NCI-H748 treated with DMSO at 0.1 percent for 48 hours (cell line): ENCODE measurements at regions not wholly inside any gene's neighbourhood (a gene's known extent, or its start where the extent isn't known, plus 50 kb on each side); places are given as distances from the start of the nearest gene placed in this dataset.
"Not testable (repeated sequence)": the region's sequence is repeated elsewhere in the genome, so short reads cannot be mapped to it uniquely, and the experiment has no call there.

Experiments
- DNase-seq: peaks from one replicate; lab custom pipeline; 2025; lab: John Stamatoyannopoulos, UW

DNA sequence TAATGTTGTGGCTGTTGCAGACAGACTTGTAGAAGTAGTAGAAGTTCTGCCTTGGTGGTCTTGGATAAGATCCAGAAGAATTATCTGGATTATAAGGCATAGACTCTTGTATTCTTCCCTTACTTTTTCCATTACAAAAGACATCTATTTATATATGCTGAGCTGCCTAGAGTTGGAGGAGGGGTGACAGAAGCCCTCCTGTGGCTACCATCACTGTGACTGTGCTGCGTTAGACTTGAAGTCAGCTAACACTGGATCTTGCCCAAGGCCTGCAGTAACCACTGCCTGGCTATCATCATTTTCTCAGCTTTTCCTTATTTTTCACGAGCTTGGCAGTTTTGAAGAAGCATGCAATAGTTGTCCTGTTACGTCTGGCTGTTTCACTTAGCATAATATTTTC is 684.8 kb upstream of the BCHE start:
- DNase-seq: no peak

DNA sequence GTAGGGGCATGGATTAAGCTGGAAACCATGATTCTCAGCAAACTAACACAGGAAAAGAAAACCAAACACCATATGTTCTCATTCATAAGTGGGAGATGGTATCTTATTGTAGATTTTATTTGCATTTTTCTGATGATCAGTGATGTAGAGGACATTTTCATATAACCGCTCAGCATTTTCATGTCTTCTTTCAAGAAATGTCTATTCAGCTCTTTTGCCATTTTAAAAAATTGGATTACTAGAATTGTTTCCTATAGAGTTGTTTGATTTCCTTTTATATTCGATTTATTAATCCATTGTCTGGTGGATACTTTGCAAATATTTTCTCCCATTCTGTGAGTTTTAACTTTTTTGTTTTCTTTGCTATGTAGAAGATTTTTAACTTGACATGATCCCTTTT is 682.2 kb upstream of the BCHE start:
- DNase-seq: no peak

DNA sequence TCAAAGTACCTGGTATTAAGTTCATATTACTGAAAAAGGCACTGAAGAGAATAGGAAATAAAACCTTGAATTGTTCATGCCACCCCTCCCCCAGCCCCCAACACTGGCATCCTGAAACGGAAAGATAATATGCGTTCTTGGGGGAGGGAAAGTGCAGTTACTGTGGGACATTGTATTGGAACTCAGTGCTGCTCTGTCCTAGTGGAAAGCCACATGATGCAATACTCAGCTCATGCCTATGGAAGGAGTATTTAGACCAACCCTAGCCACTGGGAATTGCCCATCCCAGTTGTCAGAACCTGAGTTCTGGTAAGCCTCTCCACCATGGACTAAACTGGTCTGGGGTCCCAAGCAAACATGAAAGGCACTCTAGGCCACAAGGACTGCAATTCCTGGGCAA is 680.8 kb upstream of the BCHE start:
- no peak for DNase-seq

DNA sequence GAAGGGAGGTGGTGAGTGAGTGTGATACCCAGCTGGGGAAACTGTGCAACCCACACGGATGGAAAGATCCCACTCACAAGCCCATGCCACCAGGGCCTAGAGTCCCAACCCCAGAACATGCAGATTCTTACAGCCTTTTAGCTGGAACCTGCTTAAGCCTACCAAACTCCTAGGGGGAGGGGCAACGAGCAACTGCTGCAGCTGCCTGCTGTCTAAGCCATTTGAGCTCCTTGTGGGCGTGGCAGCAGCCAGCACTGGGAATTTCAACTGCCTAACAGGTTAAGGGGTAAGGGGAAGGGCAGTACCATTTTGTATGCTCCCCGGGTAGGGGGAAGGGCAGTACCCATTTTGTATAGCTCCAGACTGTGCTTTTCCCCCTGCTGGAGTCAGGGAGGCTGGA is 673.2 kb upstream of the BCHE start:
- no peak for DNase-seq

DNA sequence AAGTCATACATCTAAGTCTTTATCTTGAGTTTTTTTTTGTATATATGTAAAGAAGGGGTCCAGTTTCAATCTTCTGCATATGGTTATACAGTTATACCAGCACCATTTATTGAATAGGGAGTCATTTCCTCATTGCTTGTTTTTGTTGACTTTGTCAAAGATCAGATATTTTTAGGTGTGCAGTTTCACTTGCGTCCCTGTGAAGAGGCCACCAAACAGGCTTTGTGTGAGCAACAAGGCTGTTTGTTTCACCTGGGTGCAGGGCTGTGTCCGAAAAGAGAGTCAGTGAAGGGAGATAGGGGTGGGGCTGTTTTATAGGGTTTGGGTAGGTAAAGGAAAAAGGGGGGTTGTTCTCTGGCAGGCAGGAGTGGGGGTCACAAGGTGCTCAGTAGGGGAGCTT is 663.2 kb upstream of the BCHE start:
- DNase-seq: not testable (repeated sequence)

DNA sequence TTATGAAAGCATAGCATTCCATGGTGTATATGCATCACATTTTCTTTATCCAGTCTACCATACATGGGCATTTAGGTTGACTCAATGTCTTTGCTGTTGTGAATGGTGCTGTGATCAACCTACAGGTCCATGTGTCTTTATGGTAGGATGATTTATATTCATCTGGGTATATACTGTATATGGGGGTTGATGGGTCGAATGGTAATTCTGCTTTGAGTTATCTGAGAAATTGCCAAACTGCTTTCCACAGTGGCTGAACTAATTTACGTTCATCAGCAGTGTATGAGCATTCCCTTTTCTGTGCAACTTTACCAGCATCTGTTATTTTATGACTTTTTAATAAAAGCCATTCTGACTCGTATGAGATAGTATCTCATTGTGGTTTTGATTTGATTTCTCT is 662.4 kb upstream of the BCHE start:
- DNase-seq: no peak

DNA sequence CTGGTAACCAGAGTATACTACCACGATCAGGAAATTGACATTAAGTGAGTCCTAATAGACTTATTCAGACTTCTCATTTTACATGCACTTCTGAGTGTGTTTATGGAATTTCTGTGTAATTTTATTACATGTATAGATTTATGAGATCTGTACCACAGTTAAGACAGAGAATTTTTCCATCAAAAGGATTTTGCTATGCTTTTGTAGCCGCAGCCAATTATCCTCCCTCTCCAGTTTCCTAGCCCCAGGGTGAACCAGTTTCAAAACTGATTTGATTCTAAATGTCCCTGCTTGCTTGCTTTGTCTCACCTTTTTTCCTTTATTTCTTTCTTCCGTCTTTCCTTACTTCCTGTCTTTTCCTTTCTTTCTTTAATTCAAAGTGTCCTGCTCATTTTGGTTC is 661.2 kb upstream of the BCHE start:
- DNase-seq: no peak

DNA sequence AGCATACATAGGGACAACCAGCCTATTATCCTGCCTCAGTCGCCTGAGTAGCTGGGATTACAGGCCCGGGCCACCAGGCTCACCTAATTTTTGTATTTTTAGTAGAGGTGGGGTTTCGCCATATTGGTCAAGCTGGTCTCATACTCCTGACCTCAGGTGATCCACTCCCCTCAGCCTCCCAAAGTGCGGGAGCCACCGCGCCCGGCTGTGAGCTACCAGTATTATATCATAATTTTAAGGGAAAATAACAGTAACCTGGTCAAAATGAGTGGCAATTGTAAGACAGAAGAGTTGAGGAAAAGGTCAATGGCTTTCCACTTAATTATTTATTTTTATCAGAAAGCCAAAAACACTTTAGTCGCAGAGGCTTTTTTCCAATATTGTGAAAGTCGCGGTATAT is 652.6 kb upstream of the BCHE start:
- no peak for DNase-seq

DNA sequence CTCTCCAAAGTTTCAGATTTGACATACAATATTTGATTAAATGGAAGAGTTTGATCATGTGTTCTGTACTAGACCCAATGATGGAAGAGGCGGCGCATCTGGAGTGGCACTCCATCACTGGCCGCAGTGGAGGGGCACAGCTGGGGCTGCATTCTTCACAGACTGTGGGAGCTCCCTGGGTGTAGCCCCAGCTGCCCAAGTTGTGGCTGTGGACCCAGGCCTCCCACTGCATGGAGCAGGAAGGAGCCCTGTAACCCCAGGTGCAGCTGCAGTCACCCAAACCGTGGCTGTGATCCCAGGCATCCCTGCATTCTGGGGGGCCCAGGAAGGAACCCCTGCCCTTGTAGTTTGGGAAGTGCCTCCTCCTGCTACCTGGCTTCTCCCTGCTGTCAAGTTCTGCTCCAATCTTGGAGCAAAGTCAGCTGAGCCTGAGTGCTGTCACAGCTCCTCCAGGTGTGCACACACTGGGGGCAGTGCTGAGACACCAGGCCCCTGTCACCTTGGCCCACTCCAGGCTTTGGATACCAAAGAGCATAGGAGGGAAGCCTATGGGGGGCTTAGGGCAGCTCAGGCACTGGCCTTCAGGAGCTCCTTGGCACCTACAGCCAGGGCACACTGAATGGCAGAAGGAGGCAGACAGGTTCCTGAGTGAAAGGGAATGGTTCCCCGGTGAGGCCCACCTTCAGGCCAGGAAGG is 651.9 kb upstream of the BCHE start:
- DNase-seq: no peak

DNA sequence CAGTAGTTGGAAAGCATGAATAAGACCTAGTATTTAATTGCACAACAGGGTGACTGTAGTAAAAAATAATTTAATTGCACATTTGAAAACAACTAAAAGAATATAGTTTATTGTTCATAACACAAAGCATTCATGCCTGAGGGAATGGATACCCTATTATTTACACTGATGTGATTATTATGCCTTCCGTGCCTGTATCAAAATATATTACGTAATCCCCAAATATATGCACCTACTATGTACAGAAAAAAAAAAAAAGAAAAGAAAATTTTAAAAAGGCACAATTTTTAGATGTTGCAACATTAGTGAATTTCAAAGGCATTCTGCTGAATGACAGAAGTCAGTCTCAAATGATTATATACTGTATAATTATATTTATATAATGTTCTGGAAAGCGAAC is 647.2 kb upstream of the BCHE start:
- no peak for DNase-seq

DNA sequence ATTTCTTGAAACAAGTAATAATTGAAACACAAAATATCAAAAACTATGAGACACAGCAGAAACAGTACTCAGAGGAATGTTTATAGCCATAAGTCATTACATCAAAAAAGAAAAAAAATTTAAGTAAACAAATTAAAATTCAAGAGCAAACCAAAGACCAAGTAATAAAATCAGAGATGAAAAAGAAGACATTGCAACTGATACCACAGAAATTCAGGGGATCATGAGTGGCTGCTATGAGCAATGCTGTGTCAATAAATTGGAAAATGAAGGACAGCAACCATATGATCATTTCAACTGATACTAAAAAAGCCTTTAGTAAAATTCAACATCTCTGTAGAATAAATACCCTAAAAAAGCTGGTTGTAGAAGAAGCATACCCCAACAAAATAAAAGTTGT is 644.1 kb upstream of the BCHE start:
- no peak for DNase-seq

DNA sequence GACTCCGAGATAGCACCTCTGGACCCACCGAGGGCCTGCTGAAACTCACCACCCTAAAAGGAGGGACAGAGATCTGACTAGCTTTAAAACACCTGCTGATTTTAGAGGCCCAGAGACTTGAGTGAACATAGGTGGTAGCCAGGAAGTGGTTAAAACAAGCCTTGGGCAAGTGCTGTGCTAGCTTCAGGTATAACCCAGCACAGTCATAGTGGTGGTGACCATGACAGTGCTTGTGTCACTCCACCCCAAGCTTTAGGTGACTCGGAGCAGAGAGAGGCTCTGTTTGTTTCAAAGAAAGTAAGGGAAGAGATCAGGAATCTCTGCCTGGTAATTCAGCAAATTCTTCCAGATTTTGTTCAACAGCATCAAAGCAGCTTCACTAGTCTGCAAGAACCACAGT is 641.1 kb upstream of the BCHE start:
- DNase-seq: no peak

DNA sequence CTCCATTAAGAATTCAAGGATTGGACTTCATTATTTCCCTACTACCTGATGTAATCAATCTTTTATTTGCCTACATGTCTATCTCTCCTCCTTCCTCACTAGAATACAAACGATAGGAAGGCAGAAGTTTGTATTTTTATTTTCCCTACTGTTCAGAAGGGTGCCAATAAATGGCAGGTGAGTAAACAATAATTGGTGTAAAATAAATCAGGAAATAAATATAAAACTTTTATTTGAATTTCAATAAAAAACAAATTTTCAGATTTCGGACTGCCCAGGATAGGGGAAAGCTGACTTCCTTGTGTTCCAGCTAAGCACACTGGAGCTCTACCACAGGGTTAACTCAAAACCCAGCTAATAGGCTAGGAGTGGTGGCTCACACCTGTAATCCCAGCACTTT is 636.3 kb upstream of the BCHE start:
- DNase-seq: no peak

DNA sequence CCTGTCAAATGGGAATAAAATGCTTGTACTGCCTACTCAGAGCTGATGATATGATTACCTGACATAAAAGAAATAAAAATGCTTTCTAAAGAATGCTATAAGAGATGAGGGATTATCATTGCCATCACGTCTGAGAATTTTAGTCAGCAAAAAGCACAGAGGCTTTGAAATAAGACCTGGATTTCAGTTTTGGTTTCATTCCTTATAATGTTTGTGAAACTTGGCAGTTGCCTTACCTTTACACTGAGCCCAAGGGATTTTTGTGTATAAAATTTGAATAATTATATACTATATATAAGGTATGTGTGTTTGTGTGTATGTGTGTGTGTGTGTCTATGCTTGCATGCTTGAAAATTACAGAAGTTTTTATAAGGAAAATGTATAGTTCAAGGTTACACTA is 634.8 kb upstream of the BCHE start:
- no peak for DNase-seq

DNA sequence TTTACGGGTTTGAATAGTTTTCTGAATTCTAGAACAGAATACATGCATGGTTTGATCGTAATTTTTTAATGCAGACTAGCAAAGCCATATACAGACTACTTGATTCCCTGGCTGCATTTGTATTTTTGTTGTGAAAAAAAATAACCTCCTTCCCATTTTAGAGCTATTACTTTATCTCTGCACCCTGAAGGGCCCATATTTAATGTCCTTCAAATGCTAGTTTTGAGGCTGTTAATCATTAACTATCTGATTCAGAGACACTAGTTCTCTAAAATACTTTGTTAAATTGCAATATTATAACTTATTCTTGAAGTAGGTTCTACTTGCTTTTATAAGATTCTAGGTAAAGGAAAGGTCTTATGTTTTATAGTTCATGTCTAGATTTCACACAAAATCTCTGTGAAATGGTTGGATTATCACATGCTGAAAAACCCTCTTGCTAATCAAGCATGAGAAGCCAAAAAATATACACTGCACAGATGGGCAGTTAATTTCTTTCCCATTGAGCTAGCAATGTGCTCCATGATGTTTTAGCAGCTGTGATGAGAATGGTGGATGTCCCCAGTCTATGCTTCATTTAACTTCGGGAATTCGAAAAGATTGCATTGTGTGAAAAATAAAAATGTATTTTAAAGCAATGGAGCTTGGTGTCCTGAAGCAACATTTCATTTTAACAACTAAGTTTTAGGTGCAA is 634.0 kb upstream of the BCHE start:
- DNase-seq: no peak

DNA sequence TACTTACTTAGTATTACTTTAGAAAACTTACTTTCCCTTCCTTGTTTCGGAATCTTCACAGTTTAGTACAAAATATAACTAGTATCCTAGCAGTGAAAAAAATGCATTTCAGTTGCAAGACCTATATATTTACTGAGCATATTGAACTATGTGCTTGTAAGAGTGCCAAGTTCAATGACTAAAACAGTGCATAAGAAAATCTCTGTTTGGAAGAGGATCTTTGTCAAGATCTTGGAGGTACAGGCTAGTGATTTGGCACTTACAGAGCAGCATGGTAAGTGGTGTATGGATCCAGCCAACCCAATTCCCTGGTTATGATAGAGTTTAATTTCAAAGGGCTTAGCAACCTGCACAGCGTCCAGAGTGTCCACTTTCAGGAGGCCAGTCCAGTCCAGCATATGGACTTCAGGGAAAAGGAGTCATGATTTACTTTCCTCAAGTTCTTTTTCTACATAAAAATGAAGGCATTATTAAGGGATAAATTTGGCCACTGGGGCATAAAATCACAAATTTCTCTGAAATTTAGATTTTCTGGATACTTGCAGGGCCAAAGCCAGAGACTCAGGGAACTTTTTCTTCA is 625.8 kb upstream of the BCHE start:
- no peak for DNase-seq

DNA sequence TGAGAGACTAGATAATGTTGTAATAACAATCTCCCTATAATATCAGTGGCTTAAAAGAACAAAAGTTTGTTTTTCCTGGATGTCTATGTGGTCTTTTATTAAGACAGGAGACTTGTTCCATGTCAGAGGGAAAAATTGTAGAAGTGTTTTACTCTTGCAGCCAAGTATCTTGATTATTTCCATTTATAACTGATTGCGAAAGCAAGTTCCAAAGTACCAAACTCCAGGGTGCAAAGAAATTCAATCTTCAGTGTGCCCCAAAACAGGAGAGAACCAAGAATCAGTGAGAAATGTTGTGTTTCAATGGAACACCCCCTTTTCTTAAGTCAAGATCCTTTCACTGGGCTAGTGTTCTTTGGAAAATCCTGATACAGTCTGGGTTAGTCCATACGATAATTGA is 624.4 kb upstream of the BCHE start:
- no peak for DNase-seq

DNA sequence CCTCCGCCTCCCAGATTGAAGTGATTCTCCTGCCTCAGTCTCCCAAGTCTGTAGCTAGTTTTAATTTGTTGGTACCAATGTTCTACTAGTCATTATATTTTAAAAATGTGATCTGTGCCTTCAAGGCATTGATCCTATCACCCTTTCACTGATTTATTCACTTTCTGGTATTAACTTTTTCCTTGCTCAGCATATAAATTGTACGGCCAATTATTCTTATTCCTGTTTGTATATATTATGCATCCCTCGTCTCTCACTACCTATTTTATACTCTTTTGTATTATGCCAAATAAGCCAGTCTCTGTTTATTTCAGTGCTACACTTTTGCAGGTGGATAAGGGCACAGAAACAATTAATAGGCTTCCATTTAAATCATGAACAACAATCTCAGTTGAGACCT is 620.2 kb upstream of the BCHE start:
- DNase-seq: no peak

DNA sequence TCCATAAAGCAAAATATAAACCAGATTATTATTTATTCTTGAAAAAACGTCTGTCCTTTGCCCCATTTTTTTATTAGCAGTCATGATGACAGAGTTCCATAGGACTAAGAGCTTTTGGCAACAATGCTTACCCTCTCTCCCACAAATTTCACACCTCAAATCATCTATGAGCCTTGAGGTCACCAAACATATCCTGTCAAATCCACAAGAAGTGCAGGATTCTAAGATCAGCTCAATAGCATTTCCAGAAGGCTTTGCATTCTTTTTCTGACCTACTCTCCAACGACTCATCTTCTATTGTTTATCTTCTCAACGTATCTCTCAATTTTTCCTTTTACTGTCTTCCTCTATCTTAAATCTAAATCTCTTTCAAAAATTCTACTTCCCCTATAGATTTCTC is 619.1 kb upstream of the BCHE start:
- DNase-seq: no peak

DNA sequence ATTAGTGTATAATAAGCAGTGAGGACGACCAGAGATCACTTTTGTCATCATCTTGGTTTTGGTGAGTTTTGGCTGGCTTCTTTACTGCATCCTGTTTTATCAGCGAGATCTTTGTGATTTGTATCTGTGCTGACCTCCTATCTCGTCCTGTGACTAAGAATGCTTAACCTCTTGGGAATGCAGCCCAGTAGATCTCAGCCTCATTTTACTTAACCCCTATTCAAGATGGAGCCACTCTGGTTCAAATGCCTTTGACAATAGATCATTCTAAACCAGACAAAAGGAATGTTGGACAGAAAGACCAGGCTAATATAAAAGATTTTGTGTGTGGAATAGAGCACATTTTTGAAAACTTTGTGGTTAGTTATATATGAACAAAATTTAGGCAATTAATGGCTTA is 618.5 kb upstream of the BCHE start:
- DNase-seq: no peak

DNA sequence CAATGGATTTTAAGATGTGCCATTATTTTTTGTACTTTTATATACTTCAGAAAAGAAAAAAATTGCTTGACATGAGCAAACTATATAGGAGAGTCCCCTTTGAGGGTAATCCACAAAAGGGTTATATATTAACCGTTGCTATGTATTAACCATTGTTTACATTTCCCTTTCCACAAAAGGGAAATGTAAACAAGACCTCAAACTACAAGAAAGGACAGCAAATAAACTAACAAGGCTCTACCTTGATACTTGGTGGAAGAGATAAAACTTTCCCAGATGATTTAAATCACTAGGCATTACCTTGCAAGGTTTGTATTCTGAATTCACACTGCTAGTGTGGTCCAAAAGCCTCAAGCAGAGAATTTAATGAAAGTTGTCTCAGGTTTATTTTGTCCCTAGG is 616.3 kb upstream of the BCHE start:
- DNase-seq: no peak

DNA sequence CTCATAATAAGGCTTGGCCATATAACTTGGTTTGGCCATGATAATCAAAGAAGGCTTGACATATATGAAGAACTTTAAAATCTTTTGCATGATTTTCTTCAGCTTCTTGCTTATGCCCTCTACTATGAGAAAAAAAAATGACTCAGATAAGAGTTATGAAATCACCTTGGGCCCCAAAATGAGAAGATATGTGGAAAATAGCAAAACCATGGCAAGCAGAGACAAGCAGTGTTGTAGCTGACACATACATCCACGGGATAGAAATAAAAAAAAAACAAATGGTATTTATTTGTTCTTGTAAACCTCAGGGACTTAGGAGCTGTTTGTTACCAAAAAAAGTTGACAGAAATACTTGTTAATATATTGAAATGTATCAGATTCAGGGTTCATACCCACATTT is 614.8 kb upstream of the BCHE start:
- DNase-seq: no peak

DNA sequence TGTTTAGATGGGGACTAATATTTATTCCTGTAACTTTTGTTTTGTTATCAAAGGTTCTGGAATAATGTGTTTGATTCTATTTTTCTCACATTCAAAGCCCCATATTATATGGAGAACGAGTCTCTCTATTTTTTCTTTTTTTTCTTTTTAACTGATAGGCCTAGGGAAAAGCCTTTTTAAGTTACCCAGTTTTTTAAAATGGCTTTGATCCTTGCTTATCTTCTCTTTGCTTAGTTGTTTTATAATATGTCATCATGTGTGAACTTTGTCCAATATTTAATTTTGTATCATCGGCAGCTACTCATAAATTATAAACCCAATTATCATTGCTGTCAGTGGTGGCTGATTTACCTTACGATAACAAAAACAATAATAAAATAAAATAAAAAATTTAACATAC is 610.3 kb upstream of the BCHE start:
- no peak for DNase-seq

DNA sequence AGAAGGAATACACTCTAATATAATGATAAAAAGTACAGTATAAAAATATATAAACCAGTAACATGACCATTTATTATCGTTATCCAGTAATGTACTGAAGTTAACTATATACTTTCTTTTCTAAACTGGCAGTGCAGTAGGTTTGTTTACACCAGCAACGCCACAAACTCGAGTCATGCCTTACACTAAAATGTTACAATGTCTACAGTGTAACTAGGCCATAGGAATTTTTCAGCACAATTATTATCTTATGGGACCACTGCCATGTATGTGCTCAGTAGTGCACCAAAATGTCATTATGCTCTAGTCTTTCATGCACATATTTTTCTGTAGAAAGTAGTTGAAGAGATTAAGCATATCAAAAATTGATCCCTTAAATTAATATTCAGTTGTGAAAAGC is 609.8 kb upstream of the BCHE start:
- no peak for DNase-seq
